ENCODE measurements at regions not wholly inside any gene's neighbourhood (a gene's known extent, or its start where the extent isn't known, plus 50 kb on each side); places are given as distances from the start of the nearest gene placed in this dataset.

DNA sequence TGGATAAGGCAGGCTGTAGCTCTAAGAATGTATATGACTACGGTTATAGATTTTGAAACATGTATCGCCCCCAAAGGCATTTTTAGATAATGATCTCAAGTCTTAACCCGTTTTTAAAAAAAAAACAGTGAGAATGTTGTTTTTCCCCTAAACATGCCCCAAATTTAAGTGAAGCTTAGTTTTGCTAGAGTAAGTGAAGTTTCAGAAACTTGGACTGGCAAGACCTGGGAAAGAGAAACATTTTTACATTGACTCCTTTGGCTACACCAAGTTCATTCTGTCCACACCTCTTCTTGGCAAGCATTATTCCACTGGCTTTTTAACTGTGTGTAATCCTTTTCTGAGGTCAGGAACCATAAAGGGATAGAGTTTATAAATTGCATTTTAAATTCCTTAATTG is 216.7 kb upstream of the CELF2 start:
- WGBS, 2 experiments (ENCODE audit: extremely low coverage in 2 of 2, insufficient read length in 1 of 2): no CpG with 5 or more reads among the region's 3 CpGs
- Histone ChIP-seq H3K4ac (ENCODE audit: low read depth, low read length) (no peak overlapping the region), H3K36me3 (ENCODE audit: control insufficient read depth, insufficient read depth, low read length) (no peaks in the 10 kb centered on the region), H4K20me1 (ENCODE audit: insufficient read depth, low read length) (no peaks in the 10 kb centered on the region), H2AK9ac (replicated peaks; ENCODE audit: low read depth, low read length, poor library complexity) (no peak overlapping the region), H3K9me3 (ENCODE audit: control insufficient read depth, insufficient read depth, low read length) (no peaks in the 10 kb centered on the region), H3K27me3 (ENCODE audit: control insufficient read depth, insufficient read depth, low read length) (no peaks in the 10 kb centered on the region), H2AFZ (replicated peaks; ENCODE audit: low read length, poor library complexity) (no peak overlapping the region), H3K14ac (replicated peaks; ENCODE audit: low read depth, low read length) (no peak overlapping the region), H3K4me1 (ENCODE audit: control insufficient read depth, insufficient read depth, low read length) (peaks cover 18% of the 10 kb centered on the region), H3K4me3 (ENCODE audit: insufficient read depth, low read depth, low read length) (no peak overlapping the region), H3K23ac (ENCODE audit: low read depth, low read length) (no peak overlapping the region), H4K5ac (ENCODE audit: low read depth, low read length) (no peak overlapping the region), H2BK20ac (ENCODE audit: low read depth, low read length) (no peak overlapping the region), H4K8ac (ENCODE audit: low read depth in 2 of 2, low read length in 2 of 2) (no peak overlapping the region), H2BK15ac (ENCODE audit: low read depth, low read length) (no peak overlapping the region), H4K91ac (ENCODE audit: insufficient read depth, low read depth, low read length) (no peak overlapping the region), H3K9me1 (ENCODE audit: insufficient read depth, low read length) (peaks cover 4% of the 10 kb centered on the region; the same call in 1 of the 2 replicates), H2BK5ac (ENCODE audit: low read depth, low read length, poor library complexity, severe bottlenecking) (no peak overlapping the region), H3K79me1 (ENCODE audit: low read depth in 1 of 2, low read length in 2 of 2) (no peaks in the 10 kb centered on the region), H2AK5ac (ENCODE audit: low read depth, low read length) (no peak overlapping the region), H3K9ac (ENCODE audit: low read depth, low read length) (no peak overlapping the region), H3K18ac (ENCODE audit: low read depth, low read length) (no peak overlapping the region), H3K56ac (ENCODE audit: extremely low read depth, insufficient read depth, low read length) (no peak overlapping the region), H2BK120ac (ENCODE audit: low read depth, low read length) (no peak overlapping the region), H3K27ac (ENCODE audit: insufficient read depth, low read length) (no peak overlapping the region), H3K4me2 (ENCODE audit: low read depth, low read length) (no peak overlapping the region)
- ChIA-PET POLR2A (ENCODE audit: unreplicated experiment) (no interaction called here), CTCF (interaction anchor here (0.6 to 0.7 kb wide), 2 partner anchors 70 to 1379 kb away, joined by 3 to 4 read pairs; no protein-coding TSS in a partner anchor)
- ATAC-seq (ENCODE audit: low read depth) (no peak), DNase-seq (no peak)
- in situ Hi-C loops (cut with MboI; ENCODE audit: low sequenced_read_pairs): loop anchor here (25.0 kb wide), 1 partner anchor 1189 kb away; no protein-coding TSS in a partner anchor
- intact Hi-C loops (cut with micrococcal nuclease): no loop called here
- dilution Hi-C loops (cut with HindIII; ENCODE audit: low sequenced_read_pairs, unreplicated experiment): no loop called here
- TF ChIP-seq, protein P1, sequence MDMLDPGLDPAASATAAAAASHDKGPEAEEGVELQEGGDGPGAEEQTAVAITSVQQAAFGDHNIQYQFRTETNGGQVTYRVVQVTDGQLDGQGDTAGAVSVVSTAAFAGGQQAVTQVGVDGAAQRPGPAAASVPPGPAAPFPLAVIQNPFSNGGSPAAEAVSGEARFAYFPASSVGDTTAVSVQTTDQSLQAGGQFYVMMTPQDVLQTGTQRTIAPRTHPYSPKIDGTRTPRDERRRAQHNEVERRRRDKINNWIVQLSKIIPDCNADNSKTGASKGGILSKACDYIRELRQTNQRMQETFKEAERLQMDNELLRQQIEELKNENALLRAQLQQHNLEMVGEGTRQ (IDR thresholded peaks at IDR 0.05; ENCODE audit: low read depth, low read length): no peak
- TF ChIP-seq CEBPB (IDR thresholded peaks at IDR 0.05; ENCODE audit: low read depth, low read length) (no peak), POLR2A (IDR thresholded peaks at IDR 0.05; ENCODE audit: low read depth, low read length) (no peak), RAD21 (IDR thresholded peaks at IDR 0.05; ENCODE audit: low read length) (no peak), MAZ (IDR thresholded peaks at IDR 0.05; ENCODE audit: borderline replicate concordance, low read depth, low read length) (no peak), BHLHE40 (IDR thresholded peaks at IDR 0.05; ENCODE audit: low read depth, low read length) (no peak), MXI1 (IDR thresholded peaks at IDR 0.05; ENCODE audit: borderline replicate concordance, low read depth, low read length) (no peak)
- BruUV-seq (replicated peaks): no TSS peak

Data from IMR-90 (cell line).